GM23338 (cell line): ENCODE measurements at regions not wholly inside any gene's neighbourhood (a gene's known extent, or its start where the extent isn't known, plus 50 kb on each side); places are given as distances from the start of the nearest gene placed in this dataset.

Experiments
- ATAC-seq: fragments of 200-7000 bp; cut with Tn5 transposase; 3 replicates; pipeline ENCODE4 v1.9.1; 2020
- DNase-seq: peaks from one replicate; pipeline ENCODE4 v3.0.0-alpha.2; 2015; ENCODE audit warnings: low spot score
- H2AFZ ChIP-seq: fragments of 200-600 bp; sonication (generic); 2 replicates; pipeline ENCODE4 v1.8.0; 2016; ENCODE audit warnings: antibody characterized with exemption, mild to moderate bottlenecking, moderate library complexity
- H3F3A ChIP-seq: fragments of 200-600 bp; sonication (generic); replicated peaks from 2 replicates; pipeline ENCODE4 v1.8.0; 2017; ENCODE audit warnings: antibody characterized with exemption, mixed run types, low read depth
- H3K27ac ChIP-seq: fragments of 200-600 bp; sonication (generic); 2 replicates; pipeline ENCODE4 v1.6.1; 2016; ENCODE audit warnings: low read depth
- H3K27me3 ChIP-seq: fragments of 200-600 bp; sonication (generic); 2 replicates; pipeline ENCODE4 v1.8.0; 2016; ENCODE audit warnings: mild to moderate bottlenecking, mixed run types, moderate library complexity; ENCODE audit not compliant: insufficient read depth
- H3K36me3 ChIP-seq: fragments of 200-600 bp; sonication (generic); 2 replicates; pipeline ENCODE4 v1.8.0; 2016; ENCODE audit warnings: mild to moderate bottlenecking; ENCODE audit not compliant: insufficient read depth
- H3K4me1 ChIP-seq: fragments of 200-600 bp; sonication (generic); 2 replicates; pipeline ENCODE4 v1.8.0; 2016; ENCODE audit warnings: mild to moderate bottlenecking, moderate library complexity; ENCODE audit not compliant: insufficient read depth
- H3K4me2 ChIP-seq: fragments of 200-600 bp; sonication (generic); 2 replicates; pipeline ENCODE4 v1.7.1; 2017; ENCODE audit warnings: mixed run types
- H3K4me3 ChIP-seq: fragments of 200-600 bp; sonication (generic); 2 replicates; pipeline ENCODE4 v1.6.1; 2016; ENCODE audit warnings: mixed run types
- H3K79me2 ChIP-seq: fragments of 200-600 bp; sonication (generic); replicated peaks from 2 replicates; pipeline ENCODE4 v1.8.0; 2017; ENCODE audit warnings: mild to moderate bottlenecking; ENCODE audit not compliant: insufficient read depth
- H3K9me2 ChIP-seq: fragments of 200-600 bp; sonication (generic); 2 replicates; pipeline ENCODE4 v1.8.0; 2017; ENCODE audit not compliant: insufficient read depth
- H4K20me1 ChIP-seq: fragments of 200-600 bp; sonication (generic); replicated peaks from 2 replicates; pipeline ENCODE4 v1.8.0; 2017; ENCODE audit warnings: mild to moderate bottlenecking; ENCODE audit not compliant: insufficient read depth
- H3K27ac Mint-ChIP-seq: 2 replicates; pipeline ENCODE4 v1.8.0; 2020; ENCODE audit warnings: inconsistent platforms, mild to moderate bottlenecking, moderate library complexity, mixed read lengths
- H3K27me3 Mint-ChIP-seq: 3 replicates; pipeline ENCODE4 v1.8.0; 2022; ENCODE audit warnings: low read depth, mild to moderate bottlenecking, moderate library complexity, mixed read lengths, inconsistent platforms; ENCODE audit not compliant: insufficient read depth, poor library complexity
- H3K36me3 Mint-ChIP-seq: 3 replicates; pipeline ENCODE4 v1.8.0; 2021; ENCODE audit warnings: low read depth, mild to moderate bottlenecking, inconsistent platforms, moderate library complexity, mixed read lengths
- H3K4me1 Mint-ChIP-seq: 3 replicates; pipeline ENCODE4 v1.8.0; 2020; ENCODE audit warnings: mild to moderate bottlenecking, inconsistent platforms, mixed read lengths
- H3K4me3 Mint-ChIP-seq: 3 replicates; pipeline ENCODE4 v1.8.0; 2021; ENCODE audit warnings: moderate library complexity, mild to moderate bottlenecking, inconsistent platforms, mixed read lengths
- H3K9me3 Mint-ChIP-seq: 3 replicates; pipeline ENCODE4 v1.8.0; 2020; ENCODE audit warnings: moderate library complexity, mild to moderate bottlenecking, inconsistent platforms, mixed read lengths
- CTCF ChIP-seq, 2 experiments: fragments of 200-600 bp in 1 of 2; sonication (generic) in 1 of 2; conservative IDR thresholded peaks; 2 replicates each; pipeline versions ENCODE4 v1.5.1 to v1.6.1; 2016 to 2017; ENCODE audit warnings: antibody characterized with exemption in 2 of 2, low read depth in 2 of 2, mild to moderate bottlenecking in 2 of 2, moderate library complexity in 1 of 2
- ETS1 ChIP-seq: IDR thresholded peaks from 2 replicates; pipeline ENCODE4 v1.6.1; 2016; ENCODE audit warnings: antibody characterized with exemption
- EZH2 ChIP-seq: fragments of 200-600 bp; sonication (generic); IDR thresholded peaks from one replicate; pipeline ENCODE4 v1.8.0; 2017; ENCODE audit warnings: antibody characterized with exemption, mild to moderate bottlenecking, low read depth; ENCODE audit not compliant: unreplicated experiment
- EZH2phosphoT487 ChIP-seq: fragments of 200-600 bp; sonication (generic); IDR thresholded peaks from one replicate; pipeline ENCODE4 v1.8.1; 2018; ENCODE audit warnings: antibody characterized with exemption; ENCODE audit not compliant: unreplicated experiment
- POLR2AphosphoS5 ChIP-seq: IDR thresholded peaks from 2 replicates; pipeline ENCODE4 v1.6.1; 2016; ENCODE audit warnings: antibody characterized with exemption, low read depth
- REST ChIP-seq: IDR thresholded peaks from one replicate; pipeline ENCODE4 v1.6.1; 2018; ENCODE audit warnings: antibody characterized with exemption; ENCODE audit not compliant: unreplicated experiment
- ZNF331 ChIP-seq: fragments of 250-450 bp; sonication (Bioruptor Pico); IDR thresholded peaks from 2 replicates; pipeline ENCODE4 v1.5.0; 2020; ENCODE audit warnings: low read depth, mild to moderate bottlenecking, moderate library complexity
- ZNF462 ChIP-seq: fragments of 250-450 bp; sonication (Bioruptor Pico); IDR thresholded peaks from 2 replicates; pipeline ENCODE4 v1.5.0; 2020; ENCODE audit warnings: mild to moderate bottlenecking, moderate library complexity

- Mint-ChIP-seq H3K36me3 (no peaks in the 10 kb centered on the region), H3K27me3 (peaks cover 2% of the 10 kb centered on the region), H3K9me3 (no peaks in the 10 kb centered on the region), H3K27ac (no peak overlapping the region), H3K4me3 (no peak overlapping the region), H3K4me1 (peaks cover 5% of the 10 kb centered on the region; the same call in 2 of the 3 replicates)
- Histone ChIP-seq H3K79me2 (no peaks in the 10 kb centered on the region), H3F3A (no peaks in the 10 kb centered on the region), H2AFZ (no peak overlapping the region), H3K4me2 (no peak overlapping the region), H3K4me3 (no peak overlapping the region), H3K9me2 (no peaks in the 10 kb centered on the region), H3K4me1 (no peaks in the 10 kb centered on the region), H3K36me3 (no peaks in the 10 kb centered on the region), H4K20me1 (no peaks in the 10 kb centered on the region), H3K27ac (no peak overlapping the region), H3K27me3 (no peaks in the 10 kb centered on the region)
- DNase-seq (no peak), ATAC-seq (no peak)
- TF ChIP-seq ZNF331 (CRISPR knock-in tag) (no peak), CTCF (conservative IDR thresholded peaks at IDR 0.05; ENCODE audit: low read depth in 2 of 2) (no peak), REST (no peak), EZH2phosphoT487 (no peak), POLR2AphosphoS5 (no peak)
These were observed 150.6 kb upstream of the TMEM72 start for GRCh38 chr10:44760513-44760912.

GRCh38 chr10:44761076-44761475, 150.1 kb upstream of the TMEM72 start:
- TF ChIP-seq ZNF462 (CRISPR knock-in tag) (no peak), ETS1 (no peak), EZH2 (no peak)
- Mint-ChIP-seq H3K27ac (no peak overlapping the region), H3K4me1 (peaks cover 5% of the 10 kb centered on the region; the same call in 2 of the 3 replicates), H3K27me3 (peaks cover 2% of the 10 kb centered on the region), H3K9me3 (no peaks in the 10 kb centered on the region), H3K4me3 (no peak overlapping the region), H3K36me3 (no peaks in the 10 kb centered on the region)
- DNase-seq (no peak), ATAC-seq (no peak)
- H4K20me1 ChIP-seq, result no peaks in the 10 kb centered on the region
- no peak overlapping the region for H3K4me2 ChIP-seq
- no peak overlapping the region for H3K27ac ChIP-seq
- H3K4me1 ChIP-seq, result no peaks in the 10 kb centered on the region
- no peak overlapping the region for H3K4me3 ChIP-seq
- H3K79me2 ChIP-seq, result no peaks in the 10 kb centered on the region
- no peaks in the 10 kb centered on the region for H3F3A ChIP-seq
- no peaks in the 10 kb centered on the region for H3K9me2 ChIP-seq
- H3K36me3 ChIP-seq, result no peaks in the 10 kb centered on the region
- H2AFZ ChIP-seq, result no peak overlapping the region
- no peaks in the 10 kb centered on the region for H3K27me3 ChIP-seq
